B cell (primary cell): ENCODE measurements at regions not wholly inside any gene's neighbourhood (a gene's known extent, or its start where the extent isn't known, plus 50 kb on each side); places are given as distances from the start of the nearest gene placed in this dataset.

Experiments used
- EZH2 ChIP-seq: IDR thresholded peaks from 2 replicates; pipeline ENCODE4 v1.6.1; 2012; ENCODE audit warnings: borderline replicate concordance, low read depth, mild to moderate bottlenecking, moderate library complexity, low read length; ENCODE audit not compliant: insufficient read depth, poor library complexity, severe bottlenecking
- TF ChIP-seq, protein P1 (sequence below): fragments of 200-600 bp; IDR thresholded peaks from one replicate; pipeline ENCODE4 v1.8.0; 2022; ENCODE audit warnings: antibody characterized with exemption, mild to moderate bottlenecking

- TF ChIP-seq, protein P1, sequence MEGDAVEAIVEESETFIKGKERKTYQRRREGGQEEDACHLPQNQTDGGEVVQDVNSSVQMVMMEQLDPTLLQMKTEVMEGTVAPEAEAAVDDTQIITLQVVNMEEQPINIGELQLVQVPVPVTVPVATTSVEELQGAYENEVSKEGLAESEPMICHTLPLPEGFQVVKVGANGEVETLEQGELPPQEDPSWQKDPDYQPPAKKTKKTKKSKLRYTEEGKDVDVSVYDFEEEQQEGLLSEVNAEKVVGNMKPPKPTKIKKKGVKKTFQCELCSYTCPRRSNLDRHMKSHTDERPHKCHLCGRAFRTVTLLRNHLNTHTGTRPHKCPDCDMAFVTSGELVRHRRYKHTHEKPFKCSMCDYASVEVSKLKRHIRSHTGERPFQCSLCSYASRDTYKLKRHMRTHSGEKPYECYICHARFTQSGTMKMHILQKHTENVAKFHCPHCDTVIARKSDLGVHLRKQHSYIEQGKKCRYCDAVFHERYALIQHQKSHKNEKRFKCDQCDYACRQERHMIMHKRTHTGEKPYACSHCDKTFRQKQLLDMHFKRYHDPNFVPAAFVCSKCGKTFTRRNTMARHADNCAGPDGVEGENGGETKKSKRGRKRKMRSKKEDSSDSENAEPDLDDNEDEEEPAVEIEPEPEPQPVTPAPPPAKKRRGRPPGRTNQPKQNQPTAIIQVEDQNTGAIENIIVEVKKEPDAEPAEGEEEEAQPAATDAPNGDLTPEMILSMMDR, result no peak
- no peak for TF ChIP-seq EZH2
These were observed 478.1 kb upstream of the NR5A2 start for GRCh38 chr1:199549421-199549820.
